Heart left ventricle (tissue), 16 donors: ENCODE measurements at regions not wholly inside any gene's neighbourhood (a gene's known extent, or its start where the extent isn't known, plus 50 kb on each side); places are given as distances from the start of the nearest gene placed in this dataset.

Source experiments
- ATAC-seq, 4 donors: fragments of 200-7000 bp; cut with Tn5 transposase; one replicate each; pipeline ENCODE4 v1.9.1; 2020 to 2022; ENCODE audit warnings: moderate library complexity in 4 of 4, mild to moderate bottlenecking in 3 of 4, moderate number of reproducible peaks in 1 of 4
- DNase-seq, 5 donors: peaks; one replicate each; pipeline ENCODE4 v3.0.0-alpha.2; 2020
- H3K27ac ChIP-seq, 12 donors: fragments of 200-600 bp; sonication (generic) in 4 of 12; one replicate each; pipeline versions ENCODE4 v1.5.0 to v1.8.0; 2016 to 2022; ENCODE audit warnings: mild to moderate bottlenecking in 2 of 12
- H3K27me3 ChIP-seq, 9 donors: fragments of 200-600 bp; sonication (generic) in 2 of 9; one replicate each; pipeline versions ENCODE4 v1.5.1 to v1.8.0; 2016 to 2022; ENCODE audit warnings: mild to moderate bottlenecking in 3 of 9
- H3K36me3 ChIP-seq, 9 donors: fragments of 200-600 bp; sonication (generic) in 2 of 9; one replicate each; pipeline versions ENCODE4 v1.5.0 to v1.8.0; 2018 to 2022; ENCODE audit warnings: mild to moderate bottlenecking in 2 of 9
- H3K4me1 ChIP-seq, 12 donors: fragments of 200-600 bp; sonication (generic) in 4 of 12; one replicate each; pipeline versions ENCODE4 v1.5.0 to v1.8.0; 2016 to 2022; ENCODE audit warnings: mild to moderate bottlenecking in 3 of 12
- H3K4me3 ChIP-seq, 12 donors: fragments of 200-600 bp; sonication (generic) in 4 of 12; one replicate each; pipeline versions ENCODE4 v1.5.0 to v1.8.0; 2017 to 2022; ENCODE audit warnings: mild to moderate bottlenecking in 9 of 12, moderate library complexity in 4 of 12
- H3K9me3 ChIP-seq, 12 donors: fragments of 200-600 bp; sonication (generic) in 4 of 12; one replicate each; pipeline versions ENCODE4 v1.5.0 to v1.8.0; 2016 to 2022; ENCODE audit warnings: mild to moderate bottlenecking in 1 of 12
- CTCF ChIP-seq, 12 donors: fragments of 200-600 bp; sonication (generic) in 4 of 12; IDR thresholded peaks; one replicate each; pipeline versions ENCODE4 v1.5.0 to v1.8.0; 2018 to 2022; ENCODE audit warnings: antibody characterized with exemption in 12 of 12, mild to moderate bottlenecking in 5 of 12
- POLR2A ChIP-seq, 2 donors: fragments of 450-650 bp; IDR thresholded peaks; one replicate each; pipeline ENCODE4 v1.6.1; 2017; ENCODE audit warnings: antibody characterized with exemption in 2 of 2, mild to moderate bottlenecking in 2 of 2, moderate library complexity in 2 of 2
- whole genome bisulfite sequencing, 4 donors: extraction: QIAGEN DNeasy Blood & Tissue Kit in 2 of 4; methylation state at CpG; one replicate each; pipeline versions ENCODE4 v1.1.5 to v1.1.7; 2013 to 2018; 5-methylcytosine and 5-hydroxymethylcytosine counted together
- intact Hi-C, 10 donors: fragments of 100-400 bp; cut with DNase I; formaldehyde crosslinking; loops; one replicate each; pipeline versions ENCODE4 v1.11.1 to v1.14.2; 2022
- donor health status: ischemic (EF 13 %, LVEDD 7.1; RV severe dilation, severe dysfunction).
- donor health status: healthy with polysubstance abuse.
- donor health status: DM: no; HTN: yes; CAD: no.
- donor health status: DM: no; HTN: no; CAD: no.
- donor health status: ischemic (EF 25% LVEDD 6.9; RV normal size, moderate dysfunction).
- donor health status: ischemic (EF 25% LVEDD 5.7; RV mildly dilated, moderate dysfunction).
- donor health status: healthy.
- donor health status: DM: yes; HTN: yes; CAD: no.
- donor health status: ischemic (EF 35%, LVEDD 5.7; RV mildly dilated, moderate dysfunction).
- donor health status: nonischemic (EF 11% LVEDD 7.7; RV severe dilation, severe dysfunction).
- donor health status: DM: yes; HTN: yes; CAD: no.
- donor health status: PGD.
- donor health status: ischemic (EF 29% LVEDD 5.4; RV normal size, mild dysfunction).
- donor health status: nonischemic (EF 23%, LVEDD 6.1; RV moderate dilation, normal function).

GRCh38 chr2:30394096-30394495, 53.0 kb upstream of the LCLAT1 start:
- no peaks in the 10 kb centered on the region for H3K9me3 ChIP-seq
- no peak for DNase-seq
- peak in 1 of 4 donors; percentile 32 for ATAC-seq
- intact Hi-C loops = no loop called here
- no peaks in the 10 kb centered on the region for H3K36me3 ChIP-seq
- no peak overlapping the region for H3K27ac ChIP-seq
- peaks cover 0 to 5% (median 0%) of the 10 kb centered on the region in 12 donors for H3K4me1 ChIP-seq
- H3K4me3 ChIP-seq = no peak overlapping the region
- H3K27me3 ChIP-seq = no peaks in the 10 kb centered on the region
- WGBS, 4 donors = 52 to 60% (median 56%) methylated on average over 5 of the region's 5 CpGs
- TF ChIP-seq POLR2A (IDR thresholded peaks at IDR 0.05) (no peak), CTCF (IDR thresholded peaks at IDR 0.05) (no peak)

GRCh38 chr2:30396436-30397232, 50.4 kb upstream of the LCLAT1 start:
- intact Hi-C loops = no loop called here
- ATAC-seq (no peak), DNase-seq (no peak)
- Histone ChIP-seq H3K27me3 (no peaks in the 10 kb centered on the region), H3K36me3 (no peaks in the 10 kb centered on the region), H3K27ac (no peak overlapping the region), H3K9me3 (no peaks in the 10 kb centered on the region), H3K4me3 (no peak overlapping the region), H3K4me1 (peaks cover 0 to 19% (median 0%) of the 10 kb centered on the region in 12 donors)
- TF ChIP-seq POLR2A (IDR thresholded peaks at IDR 0.05) (no peak), CTCF (IDR thresholded peaks at IDR 0.05) (no peak)
- 87 to 93% (median 90%) methylated on average over 4 of the region's 4 CpGs for WGBS, 4 donors
